IMR-90 (cell line): ENCODE measurements at regions not wholly inside any gene's neighbourhood (a gene's known extent, or its start where the extent isn't known, plus 50 kb on each side); places are given as distances from the start of the nearest gene placed in this dataset.

Experiments
- ATAC-seq: fragments of 200-7000 bp; cut with Tn5 transposase; 2 replicates; pipeline ENCODE4 v1.9.1; 2020; ENCODE audit warnings: low read depth, mild to moderate bottlenecking, moderate library complexity
- BruUV-seq: library from RNA; stranded (reverse); fragments of 400-500 nt; replicated peaks from 2 replicates; lab custom pipeline; 2021; lab: Mats Ljungman, UMichigan
- CTCF ChIA-PET: fragments of 300-600 bp; formaldehyde crosslinking; extraction: SDS; loops from one replicate; lab custom pipeline; 2021; ENCODE audit warnings: antibody characterized with exemption; lab: Yijun Ruan, JAX
- POLR2A ChIA-PET: fragments of 300-600 bp; sonication (Branson Sonifier 250); formaldehyde crosslinking; loops from one replicate; lab custom pipeline; 2022; ENCODE audit warnings: antibody characterized with exemption; ENCODE audit not compliant: unreplicated experiment; lab: Charles Lee
- DNase-seq: peaks from one replicate; pipeline ENCODE4 v3.0.0; 2013
- H2AFZ ChIP-seq: replicated peaks from 2 replicates; pipeline ENCODE3; 2013; ENCODE audit warnings: low read length, mild to moderate bottlenecking; ENCODE audit not compliant: poor library complexity
- H2AK5ac ChIP-seq: 2 replicates; pipeline ENCODE4 v1.6.1; 2013; ENCODE audit warnings: low read depth, low read length, inconsistent platforms
- H2AK9ac ChIP-seq: replicated peaks from 2 replicates; pipeline ENCODE3; 2013; ENCODE audit warnings: mild to moderate bottlenecking, low read depth, low read length, moderate library complexity; ENCODE audit not compliant: poor library complexity
- H2BK120ac ChIP-seq: 2 replicates; pipeline ENCODE4 v1.6.1; 2013; ENCODE audit warnings: low read depth, low read length, inconsistent platforms
- H2BK15ac ChIP-seq: 3 replicates; pipeline ENCODE4 v1.6.1; 2013; ENCODE audit warnings: low read depth, low read length, inconsistent platforms
- H2BK20ac ChIP-seq: 2 replicates; pipeline ENCODE4 v1.6.1; 2013; ENCODE audit warnings: low read depth, mild to moderate bottlenecking, inconsistent platforms, low read length, moderate library complexity
- H2BK5ac ChIP-seq: 2 replicates; pipeline ENCODE4 v1.6.1; 2013; ENCODE audit warnings: mild to moderate bottlenecking, low read depth, low read length, inconsistent platforms; ENCODE audit not compliant: poor library complexity, severe bottlenecking
- H3K14ac ChIP-seq: replicated peaks from 2 replicates; pipeline ENCODE4 v1.6.1; 2013; ENCODE audit warnings: low read depth, low read length, inconsistent platforms
- H3K18ac ChIP-seq: 2 replicates; pipeline ENCODE4 v1.6.1; 2013; ENCODE audit warnings: low read depth, low read length, control low read depth
- H3K23ac ChIP-seq: 2 replicates; pipeline ENCODE4 v1.6.1; 2013; ENCODE audit warnings: low read depth, low read length, inconsistent platforms
- H3K27ac ChIP-seq: 2 replicates; pipeline ENCODE4 v1.5.1; 2013; ENCODE audit warnings: mild to moderate bottlenecking, control low read depth, low read length; ENCODE audit not compliant: insufficient read depth
- H3K27me3 ChIP-seq: 2 replicates; pipeline ENCODE4 v1.6.1; 2013; ENCODE audit warnings: low read length; ENCODE audit not compliant: control insufficient read depth, insufficient read depth
- H3K36me3 ChIP-seq: 2 replicates; pipeline ENCODE4 v1.6.1; 2013; ENCODE audit warnings: low read length, mixed read lengths; ENCODE audit not compliant: control insufficient read depth, insufficient read depth
- H3K4ac ChIP-seq: 2 replicates; pipeline ENCODE4 v1.6.1; 2013; ENCODE audit warnings: low read depth, low read length, inconsistent platforms
- H3K4me1 ChIP-seq: 2 replicates; pipeline ENCODE4 v1.6.1; 2013; ENCODE audit warnings: low read length, mixed read lengths; ENCODE audit not compliant: control insufficient read depth, insufficient read depth
- H3K4me2 ChIP-seq: 2 replicates; pipeline ENCODE4 v1.6.1; 2013; ENCODE audit warnings: low read depth, mild to moderate bottlenecking, control low read depth, low read length, moderate library complexity
- H3K4me3 ChIP-seq: 2 replicates; pipeline ENCODE4 v1.5.1; 2013; ENCODE audit warnings: low read depth, mild to moderate bottlenecking, control low read depth, low read length, moderate library complexity; ENCODE audit not compliant: insufficient read depth
- H3K56ac ChIP-seq: 2 replicates; pipeline ENCODE4 v1.6.1; 2013; ENCODE audit warnings: low read length, inconsistent platforms; ENCODE audit not compliant: insufficient read depth; ENCODE audit errors: extremely low read depth
- H3K79me1 ChIP-seq, 2 experiments: 2 replicates each; pipeline ENCODE4 v1.6.1; 2013; ENCODE audit warnings: low read length in 2 of 2, inconsistent platforms in 1 of 2, low read depth in 1 of 2
- H3K9ac ChIP-seq: 2 replicates; pipeline ENCODE4 v1.6.1; 2013; ENCODE audit warnings: low read depth, low read length, control low read depth
- H3K9me1 ChIP-seq: 2 replicates; pipeline ENCODE4 v1.6.1; 2013; ENCODE audit warnings: low read length, inconsistent platforms; ENCODE audit not compliant: insufficient read depth
- H3K9me3 ChIP-seq: 2 replicates; pipeline ENCODE4 v1.6.1; 2013; ENCODE audit warnings: low read length; ENCODE audit not compliant: control insufficient read depth, insufficient read depth
- H4K20me1 ChIP-seq: 2 replicates; pipeline ENCODE4 v1.6.1; 2013; ENCODE audit warnings: low read length, inconsistent platforms; ENCODE audit not compliant: insufficient read depth
- H4K5ac ChIP-seq: 2 replicates; pipeline ENCODE4 v1.6.1; 2013; ENCODE audit warnings: mild to moderate bottlenecking, low read depth, low read length, control low read depth
- H4K8ac ChIP-seq, 2 experiments: 2 replicates each; pipeline ENCODE4 v1.6.1; 2013; ENCODE audit warnings: low read depth in 2 of 2, low read length in 2 of 2, control low read depth in 1 of 2, inconsistent platforms in 1 of 2
- H4K91ac ChIP-seq: 2 replicates; pipeline ENCODE4 v1.6.1; 2013; ENCODE audit warnings: low read depth, low read length, inconsistent platforms; ENCODE audit not compliant: insufficient read depth
- BHLHE40 ChIP-seq: fragments of 150-350 bp; IDR thresholded peaks from 2 replicates; pipeline ENCODE4 v1.6.1; 2016; ENCODE audit warnings: mild to moderate bottlenecking, low read depth, low read length
- CEBPB ChIP-seq: IDR thresholded peaks from 2 replicates; pipeline ENCODE4 v1.6.1; 2012; ENCODE audit warnings: low read depth, low read length, improper control_type of control experiment
- CHD1 ChIP-seq: IDR thresholded peaks from 2 replicates; pipeline ENCODE4 v1.6.1; 2012; ENCODE audit warnings: low read depth, low read length, improper control_type of control experiment
- FOS ChIP-seq: fragments of 150-350 bp; IDR thresholded peaks from 2 replicates; pipeline ENCODE4 v1.6.1; 2016; ENCODE audit warnings: low read depth, low read length
- MAFK ChIP-seq: IDR thresholded peaks from 2 replicates; pipeline ENCODE4 v1.6.1; 2012; ENCODE audit warnings: low read depth, low read length, improper control_type of control experiment
- MAZ ChIP-seq: IDR thresholded peaks from 2 replicates; pipeline ENCODE4 v1.6.1; 2012; ENCODE audit warnings: low read depth, mild to moderate bottlenecking, low read length, improper control_type of control experiment, moderate library complexity, borderline replicate concordance
- MXI1 ChIP-seq: IDR thresholded peaks from 2 replicates; pipeline ENCODE4 v1.6.1; 2012; ENCODE audit warnings: low read depth, mild to moderate bottlenecking, low read length, moderate library complexity, borderline replicate concordance
- NFE2L2 ChIP-seq: fragments of 150-350 bp; IDR thresholded peaks from 2 replicates; pipeline ENCODE4 v1.6.1; 2016; ENCODE audit warnings: low read depth, mild to moderate bottlenecking, low read length
- POLR2A ChIP-seq: IDR thresholded peaks from 2 replicates; pipeline ENCODE4 v1.6.1; 2012; ENCODE audit warnings: mild to moderate bottlenecking, low read depth, low read length
- RAD21 ChIP-seq: IDR thresholded peaks from 2 replicates; pipeline ENCODE4 v1.6.1; 2012; ENCODE audit warnings: low read length, improper control_type of control experiment
- RCOR1 ChIP-seq: IDR thresholded peaks from 2 replicates; pipeline ENCODE4 v1.6.1; 2012; ENCODE audit warnings: mild to moderate bottlenecking, low read length, improper control_type of control experiment; ENCODE audit not compliant: insufficient replicate concordance
- RFX5 ChIP-seq: IDR thresholded peaks from 2 replicates; pipeline ENCODE4 v1.8.0; 2012; ENCODE audit warnings: low read depth, mild to moderate bottlenecking, low read length, moderate library complexity
- SMC3 ChIP-seq: fragments of 150-350 bp; IDR thresholded peaks from 2 replicates; pipeline ENCODE4 v1.6.1; 2016; ENCODE audit warnings: low read depth, mild to moderate bottlenecking, antibody characterized with exemption, low read length, moderate library complexity
- WGBS, 2 experiments: methylation state at CpG; one replicate each; pipeline versions ENCODE4 v1.1.5 to v1.1.7; 2013; ENCODE audit warnings: missing lambda C conversion rate in 2 of 2; ENCODE audit not compliant: insufficient read length in 1 of 2; ENCODE audit errors: extremely low coverage in 2 of 2; 5-methylcytosine and 5-hydroxymethylcytosine counted together
- dilution Hi-C: fragments of 300-500 bp; cut with HindIII; formaldehyde crosslinking; loops from one replicate; pipeline ENCODE4 v1.14.3; 2018; ENCODE audit warnings: low sequenced_read_pairs; ENCODE audit not compliant: unreplicated experiment
- in situ Hi-C: fragments of 300-500 bp; cut with MboI; formaldehyde crosslinking; loops from 3 replicates; pipeline ENCODE4 v1.14.3; 2019; ENCODE audit warnings: low sequenced_read_pairs, inconsistent platforms, mixed read lengths
- intact Hi-C: fragments of 100-400 bp; cut with micrococcal nuclease; formaldehyde crosslinking; loops from 2 replicates; pipeline ENCODE4 v1.10.0; 2022
- TF ChIP-seq, protein P1 (sequence below): fragments of 150-350 bp; IDR thresholded peaks from 2 replicates; pipeline ENCODE4 v1.6.1; 2017; ENCODE audit warnings: mild to moderate bottlenecking, antibody characterized with exemption, low read length, low read depth
- TF ChIP-seq, protein P2 (sequence below): fragments of 150-350 bp; IDR thresholded peaks from 2 replicates; pipeline ENCODE4 v1.6.1; 2016; ENCODE audit warnings: low read depth, mild to moderate bottlenecking, low read length, moderate library complexity, borderline replicate concordance
- TF ChIP-seq, protein P3 (sequence below): conservative IDR thresholded peaks from 2 replicates; pipeline ENCODE4 v1.5.1; 2012; ENCODE audit warnings: mild to moderate bottlenecking, low read depth, low read length, improper control_type of control experiment

DNA sequence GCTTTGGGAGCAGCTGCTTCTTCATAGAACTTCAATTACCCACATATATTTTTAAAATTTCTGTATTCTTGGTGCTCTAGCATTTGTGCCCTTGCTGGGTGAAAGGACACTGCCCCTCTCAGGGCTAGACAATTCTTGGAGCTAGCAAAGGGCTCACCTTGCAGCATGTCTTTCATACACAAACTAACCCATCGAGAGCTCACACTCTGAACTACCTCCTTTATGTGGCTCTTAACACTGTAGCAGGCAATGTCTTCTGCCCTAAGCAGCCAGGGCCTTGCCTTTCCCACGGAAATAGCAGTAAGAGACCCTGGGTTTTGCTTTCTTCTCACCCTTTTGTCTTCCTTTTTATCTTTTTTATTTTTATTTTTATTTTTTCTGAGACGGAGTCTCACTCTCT, 234.0 kb downstream of the ACTR3 start:
- no peak overlapping the region for H2AFZ ChIP-seq
- intact Hi-C loops (no loop called here), dilution Hi-C loops (no loop called here), in situ Hi-C loops (no loop called here)
- H4K20me1 ChIP-seq: no peaks in the 10 kb centered on the region
- no peaks in the 10 kb centered on the region for H3K9me3 ChIP-seq
- H3K27me3 ChIP-seq: no peaks in the 10 kb centered on the region
- DNase-seq (no peak), ATAC-seq (no peak)
- no peak overlapping the region for H3K18ac ChIP-seq
- POLR2A ChIA-PET: no interaction called here
- H3K4me3 ChIP-seq: no peak overlapping the region
- H2BK20ac ChIP-seq: no peak overlapping the region
- H3K79me1 ChIP-seq: no peaks in the 10 kb centered on the region
- no peak overlapping the region for H3K9ac ChIP-seq
- no peak overlapping the region for H2BK15ac ChIP-seq
- H3K56ac ChIP-seq: no peak overlapping the region
- no peak overlapping the region for H3K4me2 ChIP-seq
- WGBS, 2 experiments: 17% methylated on average over 1 of the region's 3 CpGs; no CpG with 5 or more reads in 1 of the 2 experiments
- TF ChIP-seq MAFK: no peak
- TF ChIP-seq CEBPB: no peak
- TF ChIP-seq, protein P1, sequence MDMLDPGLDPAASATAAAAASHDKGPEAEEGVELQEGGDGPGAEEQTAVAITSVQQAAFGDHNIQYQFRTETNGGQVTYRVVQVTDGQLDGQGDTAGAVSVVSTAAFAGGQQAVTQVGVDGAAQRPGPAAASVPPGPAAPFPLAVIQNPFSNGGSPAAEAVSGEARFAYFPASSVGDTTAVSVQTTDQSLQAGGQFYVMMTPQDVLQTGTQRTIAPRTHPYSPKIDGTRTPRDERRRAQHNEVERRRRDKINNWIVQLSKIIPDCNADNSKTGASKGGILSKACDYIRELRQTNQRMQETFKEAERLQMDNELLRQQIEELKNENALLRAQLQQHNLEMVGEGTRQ: no peak
- TF ChIP-seq MXI1: no peak
- TF ChIP-seq, protein P2, sequence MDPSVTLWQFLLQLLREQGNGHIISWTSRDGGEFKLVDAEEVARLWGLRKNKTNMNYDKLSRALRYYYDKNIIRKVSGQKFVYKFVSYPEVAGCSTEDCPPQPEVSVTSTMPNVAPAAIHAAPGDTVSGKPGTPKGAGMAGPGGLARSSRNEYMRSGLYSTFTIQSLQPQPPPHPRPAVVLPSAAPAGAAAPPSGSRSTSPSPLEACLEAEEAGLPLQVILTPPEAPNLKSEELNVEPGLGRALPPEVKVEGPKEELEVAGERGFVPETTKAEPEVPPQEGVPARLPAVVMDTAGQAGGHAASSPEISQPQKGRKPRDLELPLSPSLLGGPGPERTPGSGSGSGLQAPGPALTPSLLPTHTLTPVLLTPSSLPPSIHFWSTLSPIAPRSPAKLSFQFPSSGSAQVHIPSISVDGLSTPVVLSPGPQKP: no peak
- TF ChIP-seq FOS: no peak
- TF ChIP-seq NFE2L2: no peak
- no peak for TF ChIP-seq BHLHE40
- TF ChIP-seq SMC3: no peak
- TF ChIP-seq POLR2A: no peak
- TF ChIP-seq CHD1: no peak
- TF ChIP-seq RCOR1: no peak
- TF ChIP-seq MAZ: no peak
- no peak for TF ChIP-seq RAD21
- TF ChIP-seq, protein P3, sequence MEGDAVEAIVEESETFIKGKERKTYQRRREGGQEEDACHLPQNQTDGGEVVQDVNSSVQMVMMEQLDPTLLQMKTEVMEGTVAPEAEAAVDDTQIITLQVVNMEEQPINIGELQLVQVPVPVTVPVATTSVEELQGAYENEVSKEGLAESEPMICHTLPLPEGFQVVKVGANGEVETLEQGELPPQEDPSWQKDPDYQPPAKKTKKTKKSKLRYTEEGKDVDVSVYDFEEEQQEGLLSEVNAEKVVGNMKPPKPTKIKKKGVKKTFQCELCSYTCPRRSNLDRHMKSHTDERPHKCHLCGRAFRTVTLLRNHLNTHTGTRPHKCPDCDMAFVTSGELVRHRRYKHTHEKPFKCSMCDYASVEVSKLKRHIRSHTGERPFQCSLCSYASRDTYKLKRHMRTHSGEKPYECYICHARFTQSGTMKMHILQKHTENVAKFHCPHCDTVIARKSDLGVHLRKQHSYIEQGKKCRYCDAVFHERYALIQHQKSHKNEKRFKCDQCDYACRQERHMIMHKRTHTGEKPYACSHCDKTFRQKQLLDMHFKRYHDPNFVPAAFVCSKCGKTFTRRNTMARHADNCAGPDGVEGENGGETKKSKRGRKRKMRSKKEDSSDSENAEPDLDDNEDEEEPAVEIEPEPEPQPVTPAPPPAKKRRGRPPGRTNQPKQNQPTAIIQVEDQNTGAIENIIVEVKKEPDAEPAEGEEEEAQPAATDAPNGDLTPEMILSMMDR: no peak
- no peak for TF ChIP-seq RFX5
- no peak overlapping the region for H3K27ac ChIP-seq
- H3K14ac ChIP-seq: no peak overlapping the region
- H3K36me3 ChIP-seq: no peaks in the 10 kb centered on the region
- BruUV-seq: no TSS peak
- H3K9me1 ChIP-seq: no peaks in the 10 kb centered on the region
- H3K23ac ChIP-seq: no peak overlapping the region
- no peak overlapping the region for H2AK5ac ChIP-seq
- H2BK120ac ChIP-seq: no peak overlapping the region
- H4K8ac ChIP-seq: no peak overlapping the region
- CTCF ChIA-PET: no interaction called here
- no peak overlapping the region for H4K91ac ChIP-seq
- H3K4ac ChIP-seq: no peak overlapping the region
- H2AK9ac ChIP-seq: no peak overlapping the region
- H3K4me1 ChIP-seq: no peaks in the 10 kb centered on the region
- H2BK5ac ChIP-seq: no peak overlapping the region
- no peak overlapping the region for H4K5ac ChIP-seq
